Cardiac fibroblast (primary cell): ENCODE measurements at regions not wholly inside any gene's neighbourhood (a gene's known extent, or its start where the extent isn't known, plus 50 kb on each side); places are given as distances from the start of the nearest gene placed in this dataset.

Experiments
- DNase-seq, 2 donors: peaks; one replicate each; pipeline versions ENCODE4 v3.0.0 to v3.0.0-alpha.2; 2010; ENCODE audit warnings: low read depth in 2 of 2
- H3K4me3 ChIP-seq, 2 donors: replicated peaks in 1 of 2; 1 replicate in 1 of 2; 2 replicates in 1 of 2; pipeline ENCODE4 v1.5.1; 2011; ENCODE audit warnings: low read depth in 2 of 2, low read length in 2 of 2, mild to moderate bottlenecking in 2 of 2, moderate library complexity in 1 of 2
- CTCF ChIP-seq: IDR thresholded peaks from one replicate; pipeline ENCODE4 v1.5.1; 2011; ENCODE audit warnings: low read depth, mild to moderate bottlenecking, low read length, inconsistent platforms

- TF ChIP-seq CTCF = no peak
- no peak overlapping the region for H3K4me3 ChIP-seq
- DNase-seq = no peak
Observed at GRCh38 chr22:49095366-49095765, 732.3 kb downstream of the BRD1 start.

GRCh38 chr22:49094858-49095257, 732.8 kb downstream of the BRD1 start:
- TF ChIP-seq CTCF = no peak
- no peak for DNase-seq
- H3K4me3 ChIP-seq = no peak overlapping the region

GRCh38 chr22:49094151-49094550, 733.5 kb downstream of the BRD1 start:
- no peak for TF ChIP-seq CTCF
- DNase-seq = no peak
- no peak overlapping the region for H3K4me3 ChIP-seq

GRCh38 chr22:49093192-49093880, 734.3 kb downstream of the BRD1 start:
- no peak for DNase-seq
- TF ChIP-seq CTCF = no peak
- H3K4me3 ChIP-seq = no peak overlapping the region

GRCh38 chr22:49092716-49093115, 735.0 kb downstream of the BRD1 start:
- no peak for DNase-seq
- no peak overlapping the region for H3K4me3 ChIP-seq
- no peak for TF ChIP-seq CTCF

- no peak for DNase-seq
- H3K4me3 ChIP-seq = no peak overlapping the region
- TF ChIP-seq CTCF = no peak
Observed at GRCh38 chr22:49091917-49092545, 735.6 kb downstream of the BRD1 start.
